ENCODE measurements at regions not wholly inside any gene's neighbourhood (a gene's known extent, or its start where the extent isn't known, plus 50 kb on each side); places are given as distances from the start of the nearest gene placed in this dataset.
"Not testable (repeated sequence)": the region's sequence is repeated elsewhere in the genome, so short reads cannot be mapped to it uniquely, and the experiment has no call there.

DNA sequence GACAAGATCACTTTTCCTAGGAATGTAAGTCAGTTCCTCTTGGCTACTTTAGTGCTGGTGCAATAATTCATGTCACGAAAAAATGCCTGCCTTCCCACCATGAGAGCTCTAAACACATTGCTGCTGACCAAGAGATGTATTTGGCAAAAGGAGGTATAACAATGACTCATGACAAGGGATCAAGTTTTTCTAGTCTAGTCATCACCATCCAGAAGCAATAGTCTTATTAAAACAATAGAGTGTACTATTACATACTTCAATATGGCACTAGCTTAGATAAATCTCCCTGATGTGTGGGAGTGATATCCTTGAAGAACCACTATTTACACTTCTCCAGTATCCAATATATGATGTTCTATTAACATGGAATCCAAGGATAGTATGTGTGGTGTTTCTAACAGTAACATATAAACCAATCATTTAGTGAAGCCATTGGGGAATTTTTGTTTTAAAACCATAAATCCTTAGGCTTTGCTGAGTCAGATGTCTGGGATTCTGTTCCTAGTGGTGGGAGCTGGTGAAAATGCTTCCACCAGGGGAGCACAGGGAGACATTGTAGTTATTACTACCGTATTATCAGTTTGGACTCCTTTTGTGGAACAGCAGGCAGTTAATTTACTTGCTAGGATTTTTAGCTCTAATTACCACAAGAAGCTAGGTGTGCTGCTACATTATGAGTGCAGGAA is 1387.5 kb downstream of the LRFN5 start:
- DNase-seq (ENCODE audit: low spot score): no peak

DNA sequence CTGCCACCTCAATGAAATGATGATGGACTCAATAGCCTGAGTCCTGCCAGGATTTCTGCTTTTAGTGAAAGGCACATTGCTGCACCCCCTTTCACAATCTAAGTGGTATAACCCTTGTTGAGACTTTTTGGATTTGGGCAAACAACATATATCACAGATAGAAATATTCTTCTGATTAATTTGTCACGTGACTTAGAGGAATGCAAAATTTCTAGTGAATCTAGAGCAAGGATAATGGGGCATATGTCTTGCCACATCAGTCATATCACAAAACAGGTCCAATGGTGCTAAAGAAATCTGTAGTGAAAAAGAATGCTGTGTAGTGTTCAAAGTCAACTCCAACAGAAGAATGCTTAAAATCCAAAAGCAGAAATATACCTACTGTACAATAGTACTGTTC is 1386.3 kb downstream of the LRFN5 start:
- no peak for DNase-seq (ENCODE audit: low spot score)

DNA sequence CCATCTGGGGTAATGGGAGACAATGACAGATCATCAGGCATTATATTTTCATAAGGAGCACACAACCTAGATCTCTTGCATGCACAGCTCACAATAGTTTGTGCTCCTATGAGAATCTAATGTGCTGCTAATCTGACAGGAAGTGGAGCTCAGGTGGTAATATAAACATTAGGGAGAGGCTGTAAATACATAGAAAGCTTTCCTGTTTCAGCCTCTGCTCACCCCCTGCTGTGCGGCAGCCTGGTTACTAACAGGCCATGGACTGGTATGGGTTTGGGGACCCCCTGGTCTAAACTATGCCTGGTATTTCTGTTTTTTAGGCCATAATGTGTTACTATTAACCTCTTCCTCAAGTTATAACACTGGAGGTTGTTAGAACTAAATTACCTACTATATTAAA is 1373.7 kb downstream of the LRFN5 start:
- DNase-seq (ENCODE audit: low spot score): no peak

DNA sequence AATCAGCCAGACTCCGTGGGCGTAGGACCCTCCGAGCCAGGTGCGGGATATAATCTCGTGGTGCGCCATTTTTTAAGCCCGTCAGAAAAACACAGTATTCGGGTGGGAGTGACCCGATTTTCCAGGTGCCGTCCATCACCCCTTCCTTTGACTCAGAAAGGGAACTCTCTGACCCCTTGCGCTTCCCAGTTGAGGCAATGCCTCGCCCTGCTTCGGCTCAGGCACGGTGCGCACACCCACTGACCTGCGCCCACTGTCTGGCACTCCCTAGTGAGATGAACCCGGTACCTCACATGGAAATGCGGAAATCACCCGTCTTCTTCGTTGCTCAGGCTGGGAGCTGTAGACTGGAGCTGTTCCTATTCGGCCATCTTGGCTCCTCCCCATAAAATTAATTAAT is 1366.5 kb downstream of the LRFN5 start:
- not testable (repeated sequence) for DNase-seq (ENCODE audit: low spot score)

DNA sequence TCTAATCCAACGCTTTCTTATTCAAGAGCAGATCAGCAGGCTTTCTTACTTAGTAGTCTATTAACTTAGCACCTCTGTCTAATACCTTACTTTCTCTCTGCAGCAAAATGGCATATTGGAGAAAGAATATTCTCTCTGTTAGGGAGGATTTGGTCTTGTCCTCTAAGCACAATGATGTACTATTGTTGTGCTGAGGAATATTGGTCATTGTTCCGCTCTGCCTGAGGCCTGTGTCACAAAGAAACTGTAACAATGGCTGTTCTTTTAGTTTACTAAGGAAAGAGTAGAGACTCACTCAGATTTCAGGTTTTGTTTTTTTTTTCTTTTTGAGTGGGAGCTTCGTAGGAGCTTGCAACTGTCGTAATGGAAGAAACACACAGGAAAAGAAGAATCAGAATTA is 1358.8 kb downstream of the LRFN5 start:
- DNase-seq (ENCODE audit: low spot score): no peak

DNA sequence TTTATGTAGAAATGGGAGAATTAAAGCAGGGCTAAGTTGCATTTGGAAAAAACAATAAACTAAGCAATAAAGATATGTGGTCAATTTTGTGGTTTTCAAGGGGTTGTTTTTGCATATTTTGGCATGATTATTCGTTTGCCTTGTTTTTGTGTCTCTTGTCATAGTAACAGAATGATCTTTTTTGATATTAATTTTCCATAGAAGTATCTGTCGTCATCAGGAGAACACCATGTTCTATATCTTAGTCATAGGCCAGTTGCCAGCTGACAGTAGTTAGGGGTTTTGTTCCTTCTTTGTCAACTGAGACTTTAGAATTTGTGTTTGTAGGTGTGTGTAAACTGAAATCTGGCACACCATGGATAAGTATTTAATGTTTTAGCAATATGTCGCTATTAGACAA is 1354.8 kb downstream of the LRFN5 start:
- no peak for DNase-seq (ENCODE audit: low spot score)

DNA sequence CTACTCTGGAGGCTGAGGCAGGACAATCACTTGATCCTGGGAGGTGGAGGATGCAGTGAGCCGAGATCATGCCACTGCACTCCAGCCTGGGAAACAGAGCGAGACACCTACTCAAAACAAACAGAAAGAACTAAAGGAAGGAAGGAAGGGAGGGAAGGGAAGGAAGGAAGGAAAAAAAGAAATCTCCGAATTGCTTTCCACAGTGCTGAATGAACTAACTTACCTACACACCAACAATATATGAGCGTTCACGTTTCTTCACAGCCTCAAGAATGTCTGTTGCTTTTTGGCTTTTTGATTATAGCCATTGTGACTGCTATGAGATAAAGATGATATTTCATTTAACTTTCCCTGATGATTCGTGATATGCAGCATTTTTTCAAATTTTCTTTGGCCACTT is 1343.7 kb downstream of the LRFN5 start:
- DNase-seq (ENCODE audit: low spot score): no peak

DNA sequence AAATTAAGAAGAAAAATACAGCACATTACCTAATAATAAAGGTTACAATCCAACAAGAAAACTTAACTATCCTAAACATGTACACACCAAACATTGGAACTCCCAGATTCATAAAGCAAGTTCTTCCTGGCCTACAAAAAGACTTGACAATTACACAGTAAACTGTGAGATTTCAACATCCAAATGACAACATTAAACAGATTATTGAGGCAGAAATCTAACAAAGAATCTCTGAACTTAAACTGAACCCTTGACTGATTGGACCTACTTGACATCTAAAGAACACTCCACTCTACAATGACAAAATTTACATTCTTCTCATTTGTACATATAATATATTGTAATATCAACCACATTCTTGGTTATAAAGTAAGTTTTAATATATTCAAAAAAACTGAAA is 1341.3 kb downstream of the LRFN5 start:
- DNase-seq (ENCODE audit: low spot score): no peak

DNA sequence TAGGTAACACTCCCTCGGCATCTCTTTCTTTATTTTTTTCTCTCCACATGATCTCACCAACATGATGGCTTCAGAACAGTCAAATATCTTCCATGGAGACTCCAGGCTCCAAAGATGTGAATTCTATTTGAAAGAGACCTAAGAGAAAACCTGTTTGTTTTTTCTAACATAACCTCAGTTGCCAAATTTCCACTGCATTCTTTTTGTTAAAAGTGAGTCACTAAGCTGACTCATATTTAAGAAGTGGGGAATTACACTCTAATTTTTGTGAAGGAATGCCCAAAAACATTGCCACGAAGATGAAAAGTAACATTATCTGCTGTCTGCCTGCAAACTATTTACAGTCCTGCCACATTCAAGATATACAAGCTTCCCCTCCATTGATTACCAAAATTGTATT is 1337.6 kb downstream of the LRFN5 start:
- DNase-seq (ENCODE audit: low spot score): no peak

DNA sequence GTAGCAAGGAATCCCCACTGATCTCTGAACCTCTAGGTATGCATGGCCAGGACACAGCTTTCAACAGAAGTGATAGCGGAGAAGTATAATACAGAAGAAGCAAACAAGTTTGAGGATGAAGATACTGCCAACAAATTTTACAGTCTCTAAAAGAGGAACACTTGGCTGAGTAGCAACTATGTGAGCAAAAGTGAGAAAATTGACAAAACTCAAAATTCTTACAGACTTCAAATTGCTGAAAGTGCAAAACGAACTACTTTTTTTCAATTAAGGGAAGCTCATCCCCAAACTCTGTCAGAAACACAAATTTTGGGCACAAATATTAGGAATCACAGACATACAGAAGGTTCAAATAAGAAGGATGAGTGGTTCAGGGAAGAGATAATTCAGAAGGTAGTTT is 1324.6 kb downstream of the LRFN5 start:
- no peak for DNase-seq (ENCODE audit: low spot score)

DNA sequence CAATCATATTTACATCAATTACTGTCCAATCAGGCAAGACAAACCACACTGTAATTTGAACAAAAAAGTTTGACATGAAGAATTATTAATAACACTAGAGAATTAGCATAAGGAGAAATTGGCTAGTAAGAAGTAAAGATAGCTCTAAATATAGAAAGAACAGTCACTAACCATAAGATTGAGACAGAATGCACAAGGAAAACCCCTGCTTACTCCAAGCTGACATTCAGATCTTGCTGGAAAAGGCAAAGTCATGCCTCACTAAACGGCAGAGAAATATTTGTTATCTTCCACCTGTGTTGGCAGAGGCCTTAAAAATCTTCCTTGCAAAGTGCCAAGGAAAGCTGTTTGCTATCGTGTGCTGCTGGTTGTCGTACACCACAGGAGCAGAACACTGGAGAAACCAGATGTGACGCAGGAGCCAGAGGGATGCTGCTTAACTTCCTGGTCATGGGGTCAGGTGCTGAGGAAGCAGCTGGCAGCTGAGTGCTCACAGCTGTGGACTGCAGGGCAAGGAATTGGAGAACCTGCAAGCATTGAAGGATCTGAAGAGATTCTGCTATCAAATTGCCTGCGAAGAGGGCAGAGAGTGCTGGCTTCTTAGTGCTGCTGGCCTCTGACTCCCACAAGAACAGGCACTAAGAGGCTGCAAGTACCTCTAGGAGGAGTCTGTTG is 1323.3 kb downstream of the LRFN5 start:
- no peak for DNase-seq (ENCODE audit: low spot score)

DNA sequence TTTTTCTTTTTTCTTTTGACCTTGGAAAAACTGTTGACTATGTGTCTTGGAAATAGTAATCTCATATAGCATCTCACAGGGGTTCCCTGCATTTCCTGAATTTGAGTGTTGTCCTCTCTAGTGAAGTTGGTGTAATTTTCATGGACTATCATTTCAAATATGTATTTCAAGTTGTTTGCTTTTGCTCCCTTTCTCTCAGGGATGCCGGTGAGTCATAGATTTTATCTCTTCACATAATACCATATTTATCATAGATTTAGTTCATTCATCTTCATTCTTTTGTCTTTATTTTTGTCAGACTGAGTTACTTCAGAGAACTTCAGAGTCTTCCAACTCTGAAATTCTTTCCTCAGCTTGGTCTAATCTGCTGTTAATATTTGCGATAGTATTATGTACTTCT is 1320.6 kb downstream of the LRFN5 start:
- DNase-seq (ENCODE audit: low spot score): no peak

DNA sequence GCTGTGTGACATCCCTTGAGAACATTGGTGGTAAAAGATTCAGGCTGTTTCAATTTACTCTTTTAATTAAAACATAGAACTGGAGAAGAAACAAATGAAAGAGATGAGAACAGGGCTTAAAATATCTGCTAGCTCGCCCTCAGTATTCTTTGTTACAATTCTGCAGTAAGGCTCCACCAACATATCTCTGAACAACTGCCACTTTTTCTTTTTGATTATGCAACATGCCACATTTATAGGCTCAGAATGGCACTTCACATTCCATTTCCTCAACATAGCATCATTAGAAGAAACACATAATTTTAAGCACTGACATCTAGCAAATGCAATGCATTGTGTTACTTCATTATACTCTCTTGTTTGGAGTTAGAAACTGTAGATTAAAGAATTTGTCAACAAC is 1315.2 kb downstream of the LRFN5 start:
- DNase-seq (ENCODE audit: low spot score): no peak

DNA sequence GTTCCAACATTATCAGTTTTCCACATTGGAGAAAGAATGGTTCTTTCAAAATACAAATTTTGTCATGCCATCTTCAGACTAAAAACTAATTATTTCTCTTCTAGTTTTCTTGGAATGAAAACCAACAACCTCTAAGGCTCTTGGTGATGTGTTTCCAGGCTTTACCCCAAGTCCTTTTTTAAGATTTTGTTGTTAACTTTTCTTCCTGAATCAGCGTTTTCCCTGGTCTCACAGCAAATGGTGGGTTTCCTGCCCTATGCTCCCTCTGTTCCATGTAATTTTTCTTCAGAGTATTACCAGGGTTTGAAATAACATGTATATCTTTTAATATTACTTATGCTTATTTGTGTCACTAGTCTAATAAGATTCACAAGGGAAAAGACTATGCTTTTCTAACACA is 1311.9 kb downstream of the LRFN5 start:
- no peak for DNase-seq (ENCODE audit: low spot score)

DNA sequence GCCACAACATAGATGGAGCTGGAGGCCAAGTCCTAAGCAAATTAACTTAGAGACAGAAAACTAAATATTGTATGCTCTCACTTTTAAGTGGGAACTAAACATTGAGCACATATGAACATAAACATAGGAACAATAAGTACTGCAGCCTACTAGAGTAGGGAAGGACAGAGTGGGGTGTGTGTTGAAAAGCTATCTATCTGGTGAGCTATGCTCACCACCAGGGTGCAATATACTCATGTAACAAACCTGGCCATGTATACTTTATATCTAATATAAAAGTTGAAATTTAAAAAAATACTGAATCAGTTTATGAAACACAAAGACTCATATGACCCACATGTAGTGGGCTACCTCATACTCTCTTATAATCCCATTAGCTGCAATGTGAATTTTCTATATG is 1305.0 kb downstream of the LRFN5 start:
- no peak for DNase-seq (ENCODE audit: low spot score)

DNA sequence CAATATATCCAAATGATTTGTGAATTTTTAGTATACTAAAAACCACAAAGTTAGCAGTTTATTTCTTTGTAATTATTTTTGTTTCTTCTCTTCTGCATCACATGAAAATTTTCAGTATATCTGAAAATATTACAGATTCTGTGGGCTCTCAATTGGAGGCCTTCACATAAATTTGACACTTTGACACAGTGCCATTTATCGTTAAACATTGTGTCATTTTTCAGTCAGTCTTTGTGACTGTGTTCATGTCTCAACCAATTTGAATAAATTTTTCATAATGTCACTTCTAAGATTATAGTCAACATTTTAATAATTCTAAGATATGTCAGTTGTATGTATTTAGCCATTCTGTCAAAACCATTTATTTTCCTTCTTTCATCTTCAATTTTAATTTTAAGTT is 1303.0 kb downstream of the LRFN5 start:
- no peak for DNase-seq (ENCODE audit: low spot score)

DNA sequence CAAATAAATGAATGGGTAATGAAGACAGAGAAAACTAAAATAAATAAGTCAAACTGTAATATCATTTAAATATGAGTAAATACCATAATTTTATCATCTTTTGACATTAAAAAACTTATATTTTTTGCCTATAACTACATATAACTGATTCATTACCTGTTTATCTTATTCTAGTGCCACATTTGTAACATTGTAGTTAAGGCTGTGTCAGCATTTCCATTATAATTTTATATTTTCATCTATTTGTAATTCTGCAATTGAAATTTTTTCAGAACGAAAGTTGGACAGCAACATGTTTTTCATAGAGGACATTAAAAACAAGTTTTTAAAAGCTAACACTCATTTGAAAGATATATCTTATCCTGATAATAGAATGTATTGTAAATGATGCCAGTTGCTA is 1286.5 kb downstream of the LRFN5 start:
- no peak for DNase-seq (ENCODE audit: low spot score)

DNA sequence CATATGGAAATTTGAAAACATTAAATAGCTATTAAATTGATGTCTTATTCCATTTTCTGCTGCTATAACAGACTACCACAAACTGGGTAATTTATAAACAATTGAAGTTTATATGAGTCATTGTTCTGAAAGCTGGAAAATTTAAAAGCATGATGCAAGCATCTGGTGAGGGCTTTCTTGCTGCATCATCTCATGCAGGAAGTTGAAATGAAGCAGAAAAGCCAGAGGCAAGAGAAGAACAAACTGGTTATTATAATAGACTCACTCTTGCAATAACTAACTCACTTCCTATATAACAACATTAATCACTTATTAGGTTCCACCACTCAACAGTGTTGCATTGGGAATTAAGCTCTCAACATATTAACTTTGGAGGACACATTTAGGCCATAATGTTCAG is 1277.4 kb downstream of the LRFN5 start:
- DNase-seq (ENCODE audit: low spot score): no peak

DNA sequence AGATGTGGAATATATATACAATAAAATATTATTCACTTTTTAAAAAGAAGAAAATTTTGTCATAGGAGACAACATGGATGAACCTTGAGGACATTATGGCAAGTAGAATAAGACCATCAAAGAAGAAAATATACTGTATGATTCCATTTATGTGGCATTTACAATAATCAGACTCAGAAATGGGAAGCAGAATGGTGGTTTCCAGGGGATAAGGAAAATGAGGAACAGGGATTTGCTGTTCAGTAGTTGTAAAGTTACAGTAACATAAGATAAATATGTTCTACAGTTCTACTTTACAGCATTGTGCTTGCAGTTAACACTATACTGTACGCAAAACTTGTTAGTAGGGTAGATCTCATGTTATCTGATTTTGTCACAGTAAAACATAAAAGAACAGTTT is 1271.0 kb downstream of the LRFN5 start:
- no peak for DNase-seq (ENCODE audit: low spot score)

DNA sequence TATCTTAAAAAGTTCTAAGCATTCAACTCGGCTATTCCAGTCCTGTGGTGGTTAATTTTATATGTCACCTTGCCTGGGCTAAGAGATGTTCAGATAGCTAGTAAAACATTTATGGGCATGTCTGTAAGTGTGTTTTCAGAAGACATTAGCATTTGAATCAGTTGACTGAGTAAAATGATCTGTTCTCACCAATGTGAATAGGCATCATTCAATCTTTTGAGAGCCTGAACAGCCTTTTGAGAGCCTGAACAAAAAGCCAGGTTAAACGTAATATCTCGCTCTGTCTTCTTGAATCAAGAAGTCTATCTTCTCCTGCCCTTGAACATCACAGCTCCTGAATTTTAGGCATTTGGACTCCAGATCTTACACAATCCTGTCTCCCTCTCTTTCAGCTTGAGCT is 1266.1 kb downstream of the LRFN5 start:
- no peak for DNase-seq (ENCODE audit: low spot score)

DNA sequence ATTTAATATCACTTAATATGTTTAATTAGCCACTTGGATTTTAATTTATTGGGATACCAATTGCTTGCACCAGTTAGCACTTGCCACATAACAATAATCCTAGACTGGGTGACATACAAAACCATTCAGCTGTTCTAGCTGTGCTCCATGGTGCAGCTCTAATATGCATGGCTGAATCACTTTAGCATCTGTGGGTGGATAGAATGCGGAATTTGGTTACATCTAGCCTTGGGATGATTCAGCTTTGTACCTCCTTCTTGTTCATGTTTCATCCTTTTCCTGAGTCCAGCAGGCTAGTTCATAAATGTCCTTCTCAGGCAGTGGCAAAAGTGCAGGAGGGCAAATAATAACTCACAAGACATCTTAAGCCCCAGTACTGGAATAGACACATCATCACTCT is 1263.0 kb downstream of the LRFN5 start:
- no peak for DNase-seq (ENCODE audit: low spot score)

DNA sequence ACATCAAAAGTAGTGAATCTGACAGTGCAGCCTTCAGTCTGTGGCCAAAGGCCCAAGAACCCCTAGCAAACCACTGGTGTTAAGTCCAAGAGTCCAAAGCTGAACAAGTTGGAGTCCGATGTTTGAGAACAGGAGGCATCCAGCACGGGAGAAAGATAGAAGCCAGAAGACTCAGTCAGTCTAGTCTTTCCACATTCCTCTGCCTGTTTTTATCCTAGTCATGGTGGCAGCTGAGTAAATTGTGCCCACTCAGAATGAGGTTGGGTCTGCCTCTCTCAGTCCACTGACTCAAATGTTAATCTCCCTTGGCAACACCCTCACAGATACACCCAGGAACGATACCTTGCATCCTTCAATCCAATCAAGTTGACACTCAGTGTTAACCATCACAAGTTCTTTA is 1255.4 kb downstream of the LRFN5 start:
- DNase-seq (ENCODE audit: low spot score): no peak

DNA sequence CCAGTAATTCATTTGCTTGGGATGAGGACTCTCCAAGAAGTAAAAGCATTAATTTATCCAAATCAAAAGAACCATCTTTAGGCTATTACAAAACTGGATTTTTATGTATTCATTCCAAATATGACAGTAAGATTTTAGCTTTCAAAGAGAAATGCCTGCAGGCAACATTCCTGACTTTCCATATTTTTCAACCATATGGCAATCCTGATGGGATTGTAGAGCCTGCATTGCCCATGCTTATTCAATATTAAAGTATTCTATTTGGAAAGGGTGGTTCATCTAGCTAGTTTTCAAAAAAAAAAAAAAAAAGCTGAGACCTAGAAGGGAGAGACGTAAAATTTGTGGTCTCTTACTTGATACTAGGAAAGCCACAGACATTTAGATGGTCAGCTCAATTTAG is 1253.7 kb downstream of the LRFN5 start:
- DNase-seq (ENCODE audit: low spot score): no peak

DNA sequence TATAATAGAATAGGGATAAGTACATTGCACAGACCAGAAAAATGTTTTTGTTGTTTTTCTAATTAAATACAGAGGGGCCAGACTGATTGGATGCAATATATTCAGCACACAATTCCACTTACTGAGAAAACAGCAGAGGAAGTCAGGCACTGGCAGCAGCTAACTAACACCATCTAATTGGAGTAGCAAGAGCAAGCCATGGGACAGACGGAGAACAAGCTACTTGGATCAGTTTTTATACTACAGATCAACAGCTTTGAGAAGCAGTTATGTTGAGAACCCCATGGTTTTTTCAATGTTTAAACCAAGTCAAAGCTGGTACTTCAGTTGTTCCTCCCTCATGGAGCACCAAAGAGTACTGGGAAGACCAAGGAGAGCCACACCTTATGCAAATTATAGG is 1249.4 kb downstream of the LRFN5 start:
- DNase-seq (ENCODE audit: low spot score): no peak
